Muscle of back (tissue), 3 donors: ENCODE measurements at regions not wholly inside any gene's neighbourhood (a gene's known extent, or its start where the extent isn't known, plus 50 kb on each side); places are given as distances from the start of the nearest gene placed in this dataset.
A peak's percentile ranks its signal among the peaks of the same experiment; 100 is the strongest.

ENCODE experiments used
- DNase-seq, 3 donors: peaks; one replicate each; pipeline versions ENCODE4 v3.0.0 to v3.0.0-alpha.2; 2013

GRCh38 chr2:71813807-71814470 is 333.7 kb downstream of the CYP26B1 start:
- peak in 1 of 3 donors; percentile 17 for DNase-seq

DNA sequence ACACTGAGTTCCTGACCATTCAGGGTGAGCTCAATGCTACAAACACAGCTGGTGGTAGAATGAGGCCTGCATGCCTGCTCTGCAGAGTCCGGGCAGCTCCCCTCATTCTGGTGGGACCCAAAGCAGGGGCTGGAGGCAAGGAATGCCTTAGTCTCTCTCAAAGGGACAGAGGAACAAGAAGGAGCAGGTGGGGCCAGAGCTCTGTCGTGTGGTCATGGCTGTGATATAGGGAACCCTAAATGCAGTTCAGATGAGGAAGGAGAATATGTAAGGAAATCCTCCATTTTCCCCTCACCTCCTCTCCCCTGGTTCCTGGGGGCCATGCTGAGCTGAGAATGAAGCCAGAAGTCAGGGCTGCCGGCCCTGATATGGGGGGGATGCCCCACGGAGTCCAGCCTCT is 334.3 kb downstream of the CYP26B1 start:
- no peak for DNase-seq

DNA sequence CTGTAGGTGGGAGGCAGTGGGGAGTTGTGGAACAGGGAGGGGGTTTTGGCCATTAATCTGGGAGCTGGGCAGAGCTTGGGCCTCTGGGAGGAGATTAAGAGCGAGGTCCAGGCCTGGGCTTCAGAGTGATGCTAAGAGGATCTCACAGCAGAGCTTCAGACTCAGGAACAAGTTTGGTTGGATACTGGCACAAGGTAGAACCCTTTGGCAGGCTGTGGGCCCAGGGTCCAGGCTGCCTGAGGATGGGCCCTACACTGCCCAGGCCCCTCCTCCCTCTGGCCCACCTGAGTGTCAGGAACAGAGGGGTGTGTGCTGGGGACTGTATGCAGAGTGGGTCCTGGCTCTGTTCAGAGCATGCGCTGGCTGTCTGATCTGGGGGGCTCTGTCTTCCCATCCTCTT is 334.9 kb downstream of the CYP26B1 start:
- no peak for DNase-seq

DNA sequence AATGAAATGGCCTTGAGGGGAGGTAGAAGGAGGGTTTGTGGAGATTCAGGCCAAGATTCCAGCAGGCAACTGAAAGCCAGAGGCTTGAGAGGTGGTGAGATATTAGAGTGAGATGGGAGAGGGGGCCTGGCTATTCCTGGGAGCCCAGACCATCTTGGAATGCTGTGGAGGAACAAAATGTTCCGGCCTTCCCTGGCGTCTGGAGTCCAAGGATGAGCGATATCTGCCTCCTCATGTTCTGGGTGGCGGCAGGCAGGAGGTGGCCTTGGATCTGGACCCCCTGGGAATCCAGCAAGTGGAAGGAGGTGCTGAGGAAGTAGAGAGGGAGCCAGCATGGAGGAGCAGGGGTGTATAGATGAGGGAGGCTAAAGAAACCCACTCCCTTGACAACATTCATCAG is 335.9 kb downstream of the CYP26B1 start:
- DNase-seq = no peak

DNA sequence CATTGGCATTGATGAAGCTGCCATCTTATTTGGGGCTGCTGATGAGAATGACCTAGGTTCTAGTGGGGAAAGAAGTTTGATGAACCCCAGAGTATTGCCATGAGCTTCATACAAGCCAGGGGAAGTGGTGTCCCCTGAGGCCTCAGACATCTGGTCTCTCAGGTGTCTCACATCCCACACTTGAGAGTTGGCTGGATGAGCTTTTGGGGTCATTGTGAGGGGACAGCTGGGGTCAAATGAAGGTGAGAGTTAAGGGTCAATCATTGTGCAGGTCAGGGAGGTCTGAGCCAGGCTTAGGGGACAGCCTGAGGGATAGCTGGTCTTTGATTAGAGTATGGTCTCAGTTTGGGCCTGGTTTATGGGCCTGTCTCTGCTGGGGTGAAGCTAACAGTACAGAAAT is 336.5 kb downstream of the CYP26B1 start:
- DNase-seq = no peak

GRCh38 chr2:71807581-71808451 is 339.8 kb downstream of the CYP26B1 start:
- peak; percentile 74 to 94 (median 87) for DNase-seq

DNA sequence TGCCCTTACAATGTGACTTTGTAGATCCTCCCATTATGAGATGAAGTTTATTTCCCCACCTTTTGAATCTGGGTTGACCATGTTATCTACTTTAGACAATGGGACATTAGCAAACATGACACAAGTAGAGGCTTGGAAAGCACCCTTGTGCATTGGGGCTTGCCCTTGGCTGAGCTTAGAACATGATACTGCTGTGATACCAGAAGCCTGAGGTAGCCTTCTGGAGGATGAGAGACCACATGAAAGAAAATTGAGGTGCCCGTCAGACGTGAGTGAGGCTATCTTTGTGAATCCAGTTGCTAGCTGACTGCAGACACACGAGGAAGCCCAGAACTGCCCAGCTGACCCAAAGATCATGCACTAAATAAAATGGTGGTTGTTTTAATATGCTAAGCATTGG is 341.2 kb downstream of the CYP26B1 start:
- DNase-seq = no peak

GRCh38 chr2:71804281-71804751 is 343.3 kb downstream of the CYP26B1 start:
- DNase-seq = peak in 2 of 3 donors; percentile 42 to 56

- no peak for DNase-seq
Measured at GRCh38 chr2:71803398-71803797, 344.3 kb downstream of the CYP26B1 start.

- DNase-seq = no peak
Measured at GRCh38 chr2:71802556-71802955, 345.1 kb downstream of the CYP26B1 start.

DNA sequence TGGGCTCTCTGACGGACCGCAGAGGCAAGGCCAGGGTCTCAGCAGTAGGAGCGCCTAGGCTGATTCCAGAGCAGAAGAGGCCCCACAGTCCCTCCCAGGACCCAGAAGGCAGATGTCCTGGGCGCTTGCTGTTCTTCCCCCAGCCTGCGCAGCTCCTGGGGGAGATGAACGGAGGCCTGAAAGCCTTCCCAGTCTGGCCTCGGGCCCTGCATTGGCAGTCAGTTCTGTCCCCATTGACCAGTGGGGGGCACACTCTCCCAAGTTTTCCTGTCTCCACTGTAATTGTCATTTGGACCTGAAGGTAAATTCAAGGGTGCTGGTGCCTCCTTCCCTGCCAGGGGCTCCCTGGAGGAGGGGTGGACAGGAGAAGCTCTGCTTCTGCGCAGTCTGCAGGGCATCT is 345.7 kb downstream of the CYP26B1 start:
- peak in 2 of 3 donors; percentile 68 to 84 for DNase-seq

DNA sequence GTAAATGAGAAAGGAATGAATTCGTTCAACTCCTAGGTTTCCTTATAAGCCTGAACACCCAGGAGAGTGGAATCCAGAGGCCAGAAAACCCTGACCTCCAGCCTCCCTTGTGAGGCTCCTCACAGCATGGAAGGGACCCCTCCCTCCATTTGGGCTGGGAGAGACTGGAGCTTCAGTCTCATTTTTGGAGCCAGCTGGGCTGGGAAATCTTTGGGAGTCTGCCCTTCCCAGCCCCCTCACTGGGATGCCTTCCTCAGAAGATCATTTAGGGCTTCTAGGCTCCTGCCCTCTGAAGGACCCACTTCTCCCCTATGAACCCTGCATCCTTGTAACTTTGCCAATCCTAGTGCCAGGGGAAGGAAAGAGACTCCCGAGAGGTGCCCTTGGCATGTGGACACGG is 346.1 kb downstream of the CYP26B1 start:
- no peak for DNase-seq

DNA sequence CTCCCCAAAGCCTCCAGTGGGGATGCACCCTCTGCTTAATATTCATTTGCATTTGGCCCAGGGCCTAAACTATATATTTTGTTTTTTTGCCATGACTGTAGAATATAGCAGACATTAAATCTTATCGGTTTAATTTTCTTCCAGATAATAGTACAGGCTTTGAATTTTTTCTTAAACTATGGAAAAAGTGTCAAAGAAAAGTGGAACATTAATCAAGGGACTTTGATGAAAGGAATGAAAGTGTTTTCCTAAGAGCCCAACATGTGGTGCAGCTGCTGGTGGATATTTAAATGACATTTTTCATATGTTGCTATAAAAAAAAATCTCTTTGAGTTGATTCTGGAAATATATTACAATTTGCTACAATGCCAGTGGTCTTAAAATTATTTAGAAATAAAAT is 346.8 kb downstream of the CYP26B1 start:
- DNase-seq = no peak

DNA sequence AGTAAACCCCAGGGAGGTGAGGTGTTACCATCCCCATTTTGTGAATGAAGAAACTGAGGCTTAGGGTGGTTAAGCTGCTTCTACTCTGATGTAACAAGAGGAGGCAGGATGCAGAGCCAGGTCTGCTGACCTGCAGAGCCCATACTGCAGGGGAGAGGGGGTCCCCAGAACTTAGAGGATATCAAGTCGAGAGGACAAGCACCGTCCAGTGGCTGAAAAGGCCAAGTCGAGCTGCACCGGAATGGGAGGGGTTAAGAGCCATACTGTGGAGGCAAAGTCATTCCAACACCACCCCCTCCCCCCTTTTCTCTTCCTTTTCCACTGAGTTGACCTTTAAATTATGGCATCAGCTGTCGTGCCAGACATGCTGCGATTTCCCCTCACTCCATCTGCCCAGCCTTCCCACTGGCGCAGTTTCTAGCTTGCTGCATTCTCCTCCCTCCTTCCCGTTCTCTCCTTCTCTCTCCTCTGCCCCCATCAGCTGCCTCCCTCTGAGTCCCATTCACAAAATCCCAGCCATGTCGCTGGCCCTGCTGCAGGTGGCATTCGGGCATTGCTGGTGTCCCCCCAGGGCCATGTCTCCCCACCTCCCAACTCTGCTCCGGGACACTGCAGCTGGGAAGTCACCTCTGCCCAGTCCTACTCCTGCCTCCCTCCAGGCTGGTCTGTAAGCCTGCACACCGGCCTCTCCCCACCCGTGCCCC is 346.9 kb downstream of the DYSF start:
- peak in 1 of 3 donors; percentile 60 for DNase-seq

GRCh38 chr2:71799013-71799575 is 345.7 kb downstream of the DYSF start:
- no peak for DNase-seq

GRCh38 chr2:71798266-71799012 is 345.1 kb downstream of the DYSF start:
- no peak for DNase-seq

GRCh38 chr2:71797035-71797810 is 343.9 kb downstream of the DYSF start:
- no peak for DNase-seq

- peak in 1 of 3 donors; percentile 54 for DNase-seq
Measured at GRCh38 chr2:71796174-71796593, 342.8 kb downstream of the DYSF start.

DNA sequence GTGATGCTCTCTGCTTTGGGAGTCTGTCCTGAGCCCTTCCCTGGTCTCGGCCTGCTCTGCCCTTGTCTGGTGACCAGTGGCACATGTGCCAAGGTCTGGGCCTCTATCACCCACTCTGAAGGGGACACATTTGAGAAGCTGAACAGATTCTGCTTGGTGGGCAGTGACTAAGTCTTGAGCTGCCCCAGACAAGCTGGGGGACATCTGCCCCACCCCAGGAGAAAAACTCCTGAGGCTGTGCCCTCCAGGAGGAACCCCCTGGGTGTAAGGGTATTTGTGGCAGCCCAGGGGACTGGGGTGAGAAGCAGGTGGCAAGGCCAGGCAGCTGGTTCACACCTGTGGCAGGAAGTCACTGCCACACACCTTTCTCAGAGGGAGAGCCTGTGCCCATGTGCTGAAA is 342.1 kb downstream of the DYSF start:
- DNase-seq = no peak

- no peak for DNase-seq
Measured at GRCh38 chr2:71794611-71795010, 341.2 kb downstream of the DYSF start.

DNA sequence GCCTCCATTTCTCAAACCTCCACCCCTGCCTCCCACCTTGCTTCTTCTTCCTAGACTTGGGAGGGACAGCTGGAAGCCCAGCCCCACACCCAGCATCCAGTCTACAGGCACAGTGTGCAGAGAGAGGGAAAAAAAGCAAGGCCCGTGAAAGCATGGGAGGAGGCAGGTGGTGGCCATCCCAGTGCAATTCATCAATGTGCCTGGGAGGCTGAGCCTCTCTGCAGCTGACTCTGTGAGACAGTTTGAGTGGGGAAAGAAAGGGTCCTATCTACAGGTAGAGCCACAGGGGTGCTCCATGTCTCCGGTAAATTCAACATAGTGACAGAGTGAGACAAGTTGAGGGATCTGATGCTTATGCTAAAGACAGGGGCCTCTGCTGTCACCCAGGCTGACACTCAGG is 340.6 kb downstream of the DYSF start:
- DNase-seq = no peak
